ENCODE measurements at regions not wholly inside any gene's neighbourhood (a gene's known extent, or its start where the extent isn't known, plus 50 kb on each side); places are given as distances from the start of the nearest gene placed in this dataset.
A peak's percentile ranks its signal among the peaks of the same experiment; 100 is the strongest.

GRCh38 chr9:119639287-119639955 lies 270.2 kb upstream of the BRINP1 start:
- TF ChIP-seq EZH2 (IDR thresholded peaks at IDR 0.05; ENCODE audit: borderline replicate concordance, low read depth, low read length, poor library complexity, severe bottlenecking) (no peak), CTCF (conservative IDR thresholded peaks at IDR 0.05; ENCODE audit: low read depth, low read length) (no peak)
- BruUV-seq (replicated peaks): no TSS peak
- intact Hi-C loops (cut with micrococcal nuclease; ENCODE audit: unreplicated experiment): no loop called here
- no peaks in the 10 kb centered on the region for H3K36me3 ChIP-seq (ENCODE audit: insufficient read depth, low read length, poor library complexity, severe bottlenecking)
- no peaks in the 10 kb centered on the region for H3K4me1 ChIP-seq (ENCODE audit: insufficient read depth, low read length, poor library complexity, severe bottlenecking)
- CTCF ChIA-PET: no interaction called here
- DNase-seq (ENCODE audit: low spot score): peak; percentile 16
- H3K9me3 ChIP-seq (ENCODE audit: low read depth, low read length, poor library complexity, severe bottlenecking): no peaks in the 10 kb centered on the region
- POLR2A ChIA-PET (ENCODE audit: low non-redundant PET): no interaction called here
- H3K27ac ChIP-seq (ENCODE audit: low read depth, low read length, poor library complexity, severe bottlenecking): no peak overlapping the region
- H3K27me3 ChIP-seq (replicated peaks; ENCODE audit: insufficient read depth, low read depth, low read length, poor library complexity): no peaks in the 10 kb centered on the region
- H3K4me3 ChIP-seq (ENCODE audit: low read depth, low read length, poor library complexity, severe bottlenecking): no peak overlapping the region

- H3K27ac ChIP-seq (ENCODE audit: low read depth, low read length, poor library complexity, severe bottlenecking): no peak overlapping the region
- POLR2A ChIA-PET (ENCODE audit: low non-redundant PET): no interaction called here
- BruUV-seq (replicated peaks): no TSS peak
- H3K4me1 ChIP-seq (ENCODE audit: insufficient read depth, low read length, poor library complexity, severe bottlenecking): no peaks in the 10 kb centered on the region
- H3K36me3 ChIP-seq (ENCODE audit: insufficient read depth, low read length, poor library complexity, severe bottlenecking): no peaks in the 10 kb centered on the region
- no peaks in the 10 kb centered on the region for H3K9me3 ChIP-seq (ENCODE audit: low read depth, low read length, poor library complexity, severe bottlenecking)
- no peak overlapping the region for H3K4me3 ChIP-seq (ENCODE audit: low read depth, low read length, poor library complexity, severe bottlenecking)
- intact Hi-C loops (cut with micrococcal nuclease; ENCODE audit: unreplicated experiment): no loop called here
- TF ChIP-seq EZH2 (IDR thresholded peaks at IDR 0.05; ENCODE audit: borderline replicate concordance, low read depth, low read length, poor library complexity, severe bottlenecking): no peak
- no peak for TF ChIP-seq CTCF (conservative IDR thresholded peaks at IDR 0.05; ENCODE audit: low read depth, low read length)
- DNase-seq (ENCODE audit: low spot score): no peak
- no peaks in the 10 kb centered on the region for H3K27me3 ChIP-seq (replicated peaks; ENCODE audit: insufficient read depth, low read depth, low read length, poor library complexity)
- CTCF ChIA-PET: no interaction called here
Observed at GRCh38 chr9:119634006-119634405, 264.8 kb upstream of the BRINP1 start.

GRCh38 chr9:119611565-119611964 lies 242.3 kb upstream of the BRINP1 start:
- intact Hi-C loops (cut with micrococcal nuclease; ENCODE audit: unreplicated experiment): no loop called here
- Histone ChIP-seq H3K27me3 (replicated peaks; ENCODE audit: insufficient read depth, low read depth, low read length, poor library complexity) (peaks cover 8% of the 10 kb centered on the region), H3K36me3 (ENCODE audit: insufficient read depth, low read length, poor library complexity, severe bottlenecking) (no peaks in the 10 kb centered on the region), H3K4me3 (ENCODE audit: low read depth, low read length, poor library complexity, severe bottlenecking) (no peak overlapping the region), H3K9me3 (ENCODE audit: low read depth, low read length, poor library complexity, severe bottlenecking) (no peaks in the 10 kb centered on the region), H3K4me1 (ENCODE audit: insufficient read depth, low read length, poor library complexity, severe bottlenecking) (no peaks in the 10 kb centered on the region), H3K27ac (ENCODE audit: low read depth, low read length, poor library complexity, severe bottlenecking) (no peak overlapping the region)
- ChIA-PET CTCF (no interaction called here), POLR2A (ENCODE audit: low non-redundant PET) (no interaction called here)
- BruUV-seq (replicated peaks): no TSS peak
- TF ChIP-seq CTCF (conservative IDR thresholded peaks at IDR 0.05; ENCODE audit: low read depth, low read length) (no peak), EZH2 (IDR thresholded peaks at IDR 0.05; ENCODE audit: borderline replicate concordance, low read depth, low read length, poor library complexity, severe bottlenecking) (no peak)
- no peak for DNase-seq (ENCODE audit: low spot score)
